ENCODE measurements at regions not wholly inside any gene's neighbourhood (a gene's known extent, or its start where the extent isn't known, plus 50 kb on each side); places are given as distances from the start of the nearest gene placed in this dataset.
"Not testable (repeated sequence)": the region's sequence is repeated elsewhere in the genome, so short reads cannot be mapped to it uniquely, and the experiment has no call there.

- not testable (repeated sequence) for TF ChIP-seq CTCF (conservative IDR thresholded peaks at IDR 0.05; ENCODE audit: low read depth, low read length); EZH2 (IDR thresholded peaks at IDR 0.05; ENCODE audit: borderline replicate concordance, low read depth, low read length, poor library complexity, severe bottlenecking)
These were observed 142.1 kb upstream of the TFAP2D start for GRCh38 chr6:50571230-50571629.

All from A673 (cell line).